GM21528 (cell line): ENCODE measurements at regions not wholly inside any gene's neighbourhood (a gene's known extent, or its start where the extent isn't known, plus 50 kb on each side); places are given as distances from the start of the nearest gene placed in this dataset.

Experiments used
- ATAC-seq: cut with Tn5 transposase; IDR thresholded peaks from one replicate; pipeline ENCODE4 v1.9.1; 2021; ENCODE audit warnings: mild to moderate bottlenecking, moderate library complexity; ENCODE audit not compliant: unreplicated experiment, low FRiP score

- no peak for ATAC-seq
Observed at GRCh38 chr3:106157411-106157810, 288.6 kb upstream of the CBLB start.

- ATAC-seq = no peak
Observed at GRCh38 chr3:106160396-106160795, 291.6 kb upstream of the CBLB start.

DNA sequence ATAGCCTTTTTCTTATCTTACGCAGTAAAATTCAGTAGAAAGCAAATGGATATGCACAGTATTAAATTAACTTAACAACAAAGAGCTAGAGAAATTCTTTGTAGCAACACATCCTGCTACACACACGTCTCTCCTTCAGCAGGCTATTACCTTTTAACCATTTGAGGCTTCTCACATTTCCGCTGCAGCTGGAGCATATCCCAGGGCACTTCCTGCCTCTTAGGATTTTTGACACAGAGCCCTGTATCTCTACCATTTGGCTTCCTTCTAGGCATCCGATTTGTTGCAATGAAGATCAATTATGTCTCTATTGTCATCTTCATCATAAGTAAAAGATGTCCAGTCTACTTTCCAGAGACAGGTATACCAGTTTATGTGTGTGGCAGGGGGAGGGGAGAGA, 292.4 kb upstream of the CBLB start:
- no peak for ATAC-seq

- peak; percentile 49 for ATAC-seq
Observed at GRCh38 chr3:106167728-106168127, 298.9 kb upstream of the CBLB start.

DNA sequence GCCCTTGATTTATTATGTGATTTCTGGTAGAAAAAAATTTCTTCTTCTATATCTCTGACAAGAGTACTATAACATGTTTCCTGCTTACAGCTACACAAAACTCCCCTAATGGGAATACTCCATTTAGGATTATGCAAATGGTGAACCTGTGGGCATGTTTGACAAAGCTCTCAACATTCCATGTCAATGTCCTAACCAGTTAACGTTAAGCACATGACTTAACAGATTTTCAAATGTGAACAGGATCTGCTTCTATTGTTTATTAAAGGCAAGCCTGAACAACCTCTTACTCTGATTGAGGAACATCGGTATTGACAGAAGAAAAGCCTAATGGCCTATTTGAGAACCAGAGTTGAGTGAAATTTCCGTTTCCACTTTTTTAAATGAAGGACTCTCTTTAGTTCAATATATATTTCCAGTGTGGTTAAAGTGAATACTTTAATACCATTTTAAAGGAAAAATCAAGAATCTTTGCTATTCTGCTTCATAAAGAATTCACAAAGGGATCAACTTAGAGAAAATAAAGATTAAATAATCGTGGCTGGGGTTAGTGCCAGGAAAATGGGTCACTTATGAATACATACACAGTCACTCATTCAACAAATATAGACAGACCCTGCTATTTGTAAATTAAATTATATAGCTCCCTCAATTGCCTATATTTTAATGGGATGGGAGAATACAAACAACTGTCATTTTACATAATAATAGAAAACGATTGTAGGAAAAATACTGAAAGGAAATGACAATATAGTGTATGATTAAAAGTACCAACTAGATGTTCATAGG, 300.3 kb upstream of the CBLB start:
- ATAC-seq = no peak

- no peak for ATAC-seq
Observed at GRCh38 chr3:106170636-106171035, 301.8 kb upstream of the CBLB start.

GRCh38 chr3:106172101-106172500, 303.3 kb upstream of the CBLB start:
- no peak for ATAC-seq

- ATAC-seq = peak; percentile 59
Observed at GRCh38 chr3:106172780-106173179, 304.0 kb upstream of the CBLB start.

DNA sequence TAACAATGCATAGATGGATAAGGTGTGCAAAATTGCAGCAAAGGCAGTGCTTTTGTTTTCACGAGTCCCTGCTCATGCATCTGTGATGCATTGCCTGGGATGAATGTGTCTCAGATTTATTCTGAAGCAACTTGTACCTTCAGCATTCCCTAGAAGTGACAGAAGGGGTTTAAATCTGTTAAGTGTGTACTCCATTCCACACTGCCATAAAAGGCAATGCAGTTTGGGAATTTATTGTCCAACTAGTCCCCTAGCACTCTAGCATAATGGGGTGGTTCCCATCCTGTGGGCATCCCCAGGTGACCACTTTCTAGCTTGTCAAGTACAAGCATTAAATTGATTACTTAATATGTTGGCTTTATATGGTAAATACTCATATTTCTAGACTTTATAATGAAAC, 306.5 kb upstream of the CBLB start:
- ATAC-seq = no peak

DNA sequence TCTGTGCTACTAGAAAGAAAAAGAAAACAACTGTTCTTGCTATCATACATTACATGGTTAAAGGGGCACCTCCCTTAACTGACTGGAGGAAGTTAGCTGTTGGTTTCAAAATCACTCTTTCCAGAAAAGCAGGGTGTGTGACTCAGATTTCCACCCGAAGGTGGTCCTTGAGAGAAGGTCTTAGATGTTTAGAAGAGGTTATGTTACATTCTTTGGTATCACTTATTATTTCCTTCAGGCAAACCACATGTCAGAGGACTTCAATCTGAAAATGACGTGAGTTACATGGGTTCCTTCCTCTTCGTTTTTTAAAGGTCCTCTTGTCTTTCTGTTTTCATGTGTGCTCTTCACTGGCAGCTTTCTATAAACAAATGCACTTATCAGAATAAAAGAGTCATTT, 307.9 kb upstream of the CBLB start:
- peak; percentile 82 for ATAC-seq

GRCh38 chr3:106182950-106183511, 314.2 kb upstream of the CBLB start:
- no peak for ATAC-seq

DNA sequence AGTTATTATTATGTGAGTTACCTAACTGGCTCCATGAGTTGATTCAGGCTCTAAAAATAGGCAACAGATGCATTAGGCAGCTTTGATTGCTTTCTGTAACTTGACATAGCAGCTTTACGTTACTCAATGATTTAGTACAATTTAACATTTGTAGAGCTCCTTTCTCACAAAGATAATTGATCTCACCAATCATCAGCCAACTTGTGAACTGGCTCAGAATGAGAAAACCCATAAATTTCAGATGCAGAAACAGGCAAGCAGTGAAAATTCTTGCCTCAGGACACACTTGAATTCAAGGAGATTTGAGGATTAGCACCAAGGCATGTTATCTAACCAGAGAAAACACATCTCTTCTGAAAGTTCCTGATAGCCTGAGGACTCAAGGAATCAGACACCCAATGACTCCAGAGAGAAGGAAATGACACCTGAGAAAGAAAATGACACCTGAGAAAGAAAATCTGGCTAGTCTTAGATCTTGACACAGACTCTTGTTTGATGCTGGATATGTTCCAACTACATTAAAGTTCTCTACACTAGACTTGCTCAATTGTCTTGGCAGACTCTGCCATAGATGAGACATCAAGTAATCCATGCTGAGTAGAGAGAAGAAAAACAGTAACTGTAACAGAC, 315.1 kb upstream of the CBLB start:
- ATAC-seq = no peak

DNA sequence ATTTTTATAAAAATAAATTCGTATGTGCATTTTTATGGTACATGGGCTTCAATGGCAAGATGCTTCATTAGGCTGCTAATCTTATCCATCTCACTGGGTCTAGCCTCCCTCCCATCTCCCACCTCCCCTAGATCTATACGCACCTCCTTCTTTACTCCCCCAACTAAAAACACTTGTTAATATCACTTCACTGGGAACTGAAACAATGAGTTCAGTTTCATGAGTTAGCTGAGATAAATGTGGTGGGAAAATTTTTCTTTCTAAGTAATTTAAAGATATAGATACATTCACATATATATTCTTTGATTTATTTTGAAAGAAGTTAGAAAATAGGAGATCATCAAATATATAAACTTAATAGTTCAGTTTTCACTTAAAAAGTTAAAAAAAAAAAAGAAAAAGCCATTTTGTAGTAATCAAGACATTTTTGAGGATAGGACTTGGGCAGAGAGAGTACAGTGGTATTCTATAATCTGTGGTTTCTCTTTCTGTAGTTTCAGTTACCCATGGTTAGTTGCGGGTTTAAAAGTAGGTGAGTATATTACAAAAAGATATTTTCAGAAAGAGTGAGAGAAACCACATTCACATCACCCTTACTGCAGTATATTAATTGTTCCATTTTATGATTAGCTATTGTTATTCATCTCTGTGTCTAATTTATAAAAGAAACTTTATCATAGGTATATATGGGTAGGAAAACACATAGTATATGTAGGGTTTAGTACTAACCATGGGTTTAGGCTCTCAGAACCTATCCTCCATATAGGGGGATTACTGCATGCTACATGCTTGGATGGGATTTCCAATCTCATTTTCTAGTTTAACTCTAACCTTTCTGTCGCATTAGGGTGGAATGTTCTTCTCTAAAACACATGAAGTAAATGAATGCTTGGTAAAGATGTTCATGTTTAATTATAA, 316.0 kb upstream of the CBLB start:
- ATAC-seq = peak; percentile 98

DNA sequence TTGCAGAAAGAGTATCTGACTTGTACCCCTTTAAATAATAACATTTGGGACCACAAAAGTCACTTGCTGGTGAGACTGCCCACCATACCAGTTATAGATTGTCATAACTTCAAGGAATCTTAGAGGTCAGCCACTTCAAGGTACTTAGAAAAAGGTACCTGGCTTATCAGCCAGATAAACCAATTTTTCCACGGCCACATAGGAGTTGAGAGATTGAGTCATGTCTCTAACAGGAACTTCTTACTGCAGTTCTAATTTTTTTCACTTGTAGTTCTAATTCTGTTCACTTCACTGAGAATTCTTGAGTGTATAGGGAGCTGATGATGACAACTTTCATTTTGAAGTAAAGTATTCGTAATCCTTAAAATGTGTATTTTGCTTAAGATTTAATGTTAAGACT, 317.1 kb upstream of the CBLB start:
- no peak for ATAC-seq

DNA sequence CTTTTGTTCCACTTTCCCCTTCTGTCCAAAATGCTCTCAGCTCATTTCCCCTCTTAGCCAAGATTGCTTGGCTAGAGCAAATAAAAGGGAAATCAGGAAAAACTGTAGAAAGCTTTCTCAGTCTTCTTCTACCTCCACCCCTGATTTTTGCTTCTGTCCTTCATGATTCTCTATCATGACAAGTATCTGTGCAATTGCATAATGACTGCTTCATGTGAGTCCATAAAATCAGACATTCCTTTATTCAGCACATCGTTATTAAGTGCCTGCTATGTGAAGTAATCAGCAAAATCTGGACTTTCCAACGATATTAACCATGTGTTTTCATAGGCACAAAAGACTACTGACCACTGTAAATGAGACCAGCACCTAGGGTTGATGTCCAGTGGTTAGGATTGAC, 321.5 kb upstream of the CBLB start:
- no peak for ATAC-seq

- ATAC-seq = no peak
Observed at GRCh38 chr3:106191211-106191610, 322.4 kb upstream of the CBLB start.

DNA sequence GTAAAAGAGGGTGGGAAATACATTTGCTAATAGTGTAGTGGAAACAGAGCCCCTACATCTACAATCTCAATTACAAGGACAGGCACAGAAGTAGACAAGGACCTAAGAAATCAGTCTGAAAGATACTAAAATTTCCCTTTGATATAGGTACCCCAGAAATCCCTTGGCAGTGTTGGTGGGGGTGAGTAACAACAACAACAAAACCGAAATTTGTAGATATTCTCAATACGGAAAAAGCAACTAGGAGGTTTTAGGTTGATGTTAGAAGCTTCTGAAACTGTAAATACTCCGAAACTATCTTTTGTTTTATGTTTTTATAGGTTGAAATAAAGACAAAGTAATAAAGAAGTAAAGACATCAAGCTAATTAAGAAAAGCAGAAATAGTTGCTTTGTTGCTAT, 323.1 kb upstream of the CBLB start:
- no peak for ATAC-seq

- ATAC-seq = no peak
Observed at GRCh38 chr3:106193876-106194275, 325.1 kb upstream of the CBLB start.

DNA sequence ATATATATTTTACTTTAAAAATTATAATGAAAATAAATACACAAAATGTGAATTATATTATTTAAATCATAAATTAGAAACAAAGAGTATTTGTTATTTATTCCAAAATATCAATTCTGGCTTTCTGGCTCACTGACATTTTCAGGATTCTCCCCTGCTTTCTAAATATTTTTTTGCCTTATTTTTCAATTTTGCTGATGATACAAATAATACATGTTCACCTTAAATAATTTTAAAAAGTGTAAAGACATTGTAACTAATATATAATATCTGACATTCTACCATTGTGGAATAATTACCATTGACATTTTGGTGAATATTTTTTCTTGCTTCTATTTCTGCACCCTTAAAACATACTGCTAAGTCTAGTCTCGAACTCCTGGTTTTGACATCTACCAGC, 325.9 kb upstream of the CBLB start:
- ATAC-seq = no peak

GRCh38 chr3:106197532-106198194, 328.9 kb upstream of the CBLB start:
- no peak for ATAC-seq
